Vagina (tissue), 2 donors: ENCODE measurements at regions not wholly inside any gene's neighbourhood (a gene's known extent, or its start where the extent isn't known, plus 50 kb on each side); places are given as distances from the start of the nearest gene placed in this dataset.

ENCODE experiments used
- CTCF ChIP-seq, 3 experiments: fragments of 450-650 bp in 2 of 3; fragments of 200-600 bp in 1 of 3; sonication (generic) in 1 of 3; IDR thresholded peaks; one replicate each; pipeline ENCODE4 v1.5.1; 2017 to 2019; ENCODE audit warnings: antibody characterized with exemption in 3 of 3, mild to moderate bottlenecking in 2 of 3, moderate library complexity in 2 of 3
- POLR2A ChIP-seq, 2 donors: fragments of 450-650 bp; IDR thresholded peaks; one replicate each; pipeline ENCODE4 v1.6.1; 2017; ENCODE audit warnings: antibody characterized with exemption in 2 of 2, mild to moderate bottlenecking in 2 of 2, moderate library complexity in 2 of 2
- POLR2AphosphoS5 ChIP-seq, 2 donors: sonication (generic); formaldehyde crosslinking; IDR thresholded peaks; one replicate each; pipeline ENCODE4 v1.9.0; 2017; ENCODE audit warnings: antibody characterized with exemption in 2 of 2, mild to moderate bottlenecking in 2 of 2, low read depth in 1 of 2; ENCODE audit not compliant: insufficient read depth in 1 of 2

- TF ChIP-seq CTCF (IDR thresholded peaks at IDR 0.05) (peak; percentile 63 to 92 (median 76)), POLR2A (IDR thresholded peaks at IDR 0.05) (no peak), POLR2AphosphoS5 (IDR thresholded peaks at IDR 0.05; ENCODE audit: insufficient read depth in 1 of 2, low read depth in 1 of 2) (no peak)
Measured at GRCh38 chr2:204325468-204325867, 219.8 kb upstream of the PARD3B start.
